Activated CD8-positive, alpha-beta memory T cell treated with anti-CD3 and anti-CD28 coated beads for 48 hours (primary cell): ENCODE measurements at regions not wholly inside any gene's neighbourhood (a gene's known extent, or its start where the extent isn't known, plus 50 kb on each side); places are given as distances from the start of the nearest gene placed in this dataset.
"Not testable (repeated sequence)": the region's sequence is repeated elsewhere in the genome, so short reads cannot be mapped to it uniquely, and the experiment has no call there.

ENCODE experiments used
- DNase-seq, 3 experiments: peaks; one replicate each; pipeline ENCODE4 v3.0.0-alpha.2; 2020; ENCODE audit warnings: low read depth in 2 of 3, low spot score in 2 of 3

DNA sequence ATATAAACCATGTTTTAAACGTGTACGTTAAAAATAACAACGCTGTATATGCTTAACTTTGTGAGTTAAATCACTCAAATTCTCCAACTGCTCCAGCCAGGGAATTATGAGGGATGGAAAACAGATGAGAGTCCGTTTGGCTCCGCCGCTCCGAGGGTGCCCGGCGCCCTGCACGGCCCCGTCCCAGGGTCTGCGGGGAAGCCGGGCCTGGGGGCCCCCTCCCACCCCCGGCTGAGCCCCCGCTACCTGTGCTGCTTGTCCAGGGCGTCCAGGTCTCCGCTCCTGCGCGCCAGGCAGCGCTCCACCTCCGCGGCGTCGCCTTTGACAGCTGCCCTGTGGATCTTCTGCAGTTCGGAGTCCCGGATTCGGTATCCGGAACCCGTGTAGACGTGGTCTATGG lies 415.5 kb downstream of the FOXD4L4 start:
- DNase-seq, result not testable (repeated sequence)

DNA sequence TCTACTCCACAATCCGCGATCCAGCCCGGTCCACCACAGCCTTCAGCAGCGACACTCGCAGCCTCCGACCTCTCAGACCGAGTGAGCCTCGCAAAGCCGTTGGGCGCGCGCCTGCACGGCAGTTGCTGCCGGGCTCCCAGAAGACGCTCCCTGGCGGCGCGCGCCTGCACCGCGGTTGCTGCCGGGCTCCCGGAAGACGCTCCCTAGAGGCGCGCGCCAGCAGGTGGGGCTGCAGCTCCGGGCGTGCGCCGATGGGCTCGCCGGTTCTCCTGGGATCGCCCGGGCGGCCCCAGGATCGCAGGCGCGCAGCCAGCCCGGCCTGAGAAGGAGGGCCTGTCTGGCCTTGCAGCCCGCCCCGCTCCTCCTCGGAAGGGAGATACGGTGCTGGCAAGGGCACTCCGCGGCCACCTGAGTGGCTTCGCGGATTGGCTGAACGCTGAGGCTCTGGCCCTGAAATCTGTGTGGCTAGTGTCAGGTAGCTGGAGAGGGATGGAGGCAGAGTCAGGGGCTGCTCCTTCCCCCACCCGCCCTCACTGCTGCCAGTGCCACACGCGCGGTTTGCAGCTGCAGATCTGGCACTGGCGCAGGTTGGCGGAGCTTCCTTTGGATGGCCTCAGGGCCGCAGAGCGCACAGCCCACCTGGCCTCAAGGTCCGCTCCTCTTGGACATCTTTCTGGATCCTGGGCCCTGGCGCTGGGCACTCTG lies 416.2 kb downstream of the FOXD4L4 start:
- peak in 1 of 3 experiments; percentile 2 for DNase-seq

DNA sequence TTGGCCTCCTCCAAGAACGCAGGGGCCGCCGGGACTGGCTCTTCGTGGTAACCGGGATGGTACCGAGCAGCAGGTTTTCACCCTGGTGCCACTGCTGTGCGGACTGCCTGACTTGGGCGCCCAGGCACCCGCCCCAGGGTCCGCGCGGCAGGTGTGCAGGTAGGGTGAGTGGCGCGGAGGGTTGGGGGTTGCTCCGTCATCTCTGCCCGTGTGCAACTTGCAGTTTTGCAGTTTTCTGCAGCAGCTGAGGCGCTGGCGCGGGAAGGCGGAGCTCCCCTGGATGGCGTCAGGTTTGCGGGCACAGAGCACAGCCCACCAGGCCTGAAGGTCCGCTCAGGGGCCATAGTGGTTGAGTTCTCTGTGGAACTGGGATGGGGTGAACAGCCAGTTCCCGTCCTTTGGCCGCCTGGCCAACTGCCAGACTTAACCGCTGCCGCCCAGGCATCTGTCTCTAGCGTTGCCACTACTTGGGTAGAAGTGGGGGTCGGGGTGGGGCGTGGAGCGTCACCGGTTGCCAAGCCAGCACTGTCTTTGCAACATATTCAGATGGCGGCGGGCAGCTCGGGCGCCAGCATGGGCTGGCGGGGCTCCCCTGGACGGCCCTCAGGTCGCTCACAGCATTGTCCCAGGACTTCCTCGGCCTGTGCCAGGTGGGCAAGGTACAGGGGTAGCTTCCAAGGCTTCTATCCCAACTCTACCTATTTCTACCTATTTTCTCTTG lies 417.2 kb downstream of the FOXD4L4 start:
- not testable (repeated sequence) for DNase-seq

DNA sequence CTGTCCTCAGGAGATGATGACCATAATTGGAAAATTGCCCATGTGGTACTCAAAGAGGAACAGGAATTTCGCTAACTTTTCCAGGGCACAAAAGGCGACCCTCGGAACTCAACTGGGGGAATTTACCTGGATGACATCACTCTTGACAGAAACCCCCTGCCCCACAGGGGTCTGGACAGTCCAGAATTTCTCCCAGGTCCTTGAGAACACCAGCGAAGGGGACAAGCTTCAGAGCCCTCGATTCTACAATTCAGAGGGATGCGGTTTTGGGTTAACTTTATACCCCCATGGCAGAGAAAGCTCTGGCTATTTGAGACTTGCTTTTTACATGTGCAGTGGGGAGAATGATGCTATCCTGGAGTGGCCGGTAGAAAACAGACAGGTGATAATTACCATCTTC lies 445.4 kb downstream of the FOXD4L4 start:
- DNase-seq, result not testable (repeated sequence)

DNA sequence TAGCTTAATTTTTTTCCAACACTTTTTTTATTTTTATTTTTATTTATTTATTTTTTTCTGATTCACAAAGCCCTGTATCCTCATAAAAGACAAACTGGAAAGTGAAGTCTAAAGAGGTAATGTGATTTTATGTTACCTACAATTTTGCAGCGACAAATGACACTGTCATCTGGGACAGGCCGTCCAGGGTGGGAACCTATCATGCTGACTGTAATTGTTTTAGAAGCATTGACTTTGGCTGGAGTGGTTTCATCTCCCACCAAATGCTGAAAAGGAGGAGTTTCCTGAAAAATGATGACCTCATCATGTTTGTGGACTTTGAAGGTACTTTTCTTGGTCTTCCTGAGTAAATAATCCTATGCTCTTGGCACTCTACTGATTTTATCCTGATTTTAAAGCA lies 446.7 kb downstream of the FOXD4L4 start:
- not testable (repeated sequence) for DNase-seq

DNA sequence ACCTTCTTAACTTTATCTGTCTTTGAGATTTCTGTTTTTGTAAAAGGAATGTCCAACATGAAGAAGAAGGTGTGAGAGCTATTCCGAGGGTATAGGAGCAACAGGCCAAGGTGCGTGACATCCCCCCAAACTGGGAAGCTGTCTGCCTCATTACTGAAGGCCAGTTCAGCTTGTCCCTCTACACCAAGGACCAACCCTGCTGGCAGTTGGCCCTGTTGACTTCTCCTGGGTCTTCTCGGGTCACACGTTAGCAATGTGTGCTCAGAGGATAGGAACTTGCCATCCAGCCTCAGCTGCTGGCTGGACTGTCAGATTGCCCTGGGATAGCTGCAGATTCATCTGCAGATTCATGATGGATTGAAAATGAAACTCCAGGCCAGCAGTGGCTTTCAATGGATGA lies 460.3 kb downstream of the FOXD4L4 start:
- not testable (repeated sequence) for DNase-seq

DNA sequence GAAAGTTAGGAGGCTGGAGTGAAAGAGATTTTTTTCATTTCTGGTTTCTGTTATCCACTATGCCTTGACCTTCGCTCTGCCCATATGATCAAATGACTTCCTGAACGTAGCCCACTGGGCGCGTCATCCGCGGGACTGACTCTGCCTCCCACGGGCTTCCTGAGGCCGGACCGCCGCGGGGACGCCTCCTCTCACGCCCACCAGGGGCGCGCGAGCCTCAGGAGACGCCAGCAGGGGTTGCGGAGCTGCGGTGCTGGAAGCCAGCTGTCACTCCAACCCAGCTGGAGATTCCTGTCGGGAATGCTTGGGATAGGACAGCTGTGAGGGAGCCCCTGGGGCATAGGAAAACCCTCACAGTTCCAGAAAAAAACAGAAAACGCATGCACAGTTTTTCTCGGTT lies 461.5 kb downstream of the FOXD4L4 start:
- DNase-seq, result not testable (repeated sequence)

DNA sequence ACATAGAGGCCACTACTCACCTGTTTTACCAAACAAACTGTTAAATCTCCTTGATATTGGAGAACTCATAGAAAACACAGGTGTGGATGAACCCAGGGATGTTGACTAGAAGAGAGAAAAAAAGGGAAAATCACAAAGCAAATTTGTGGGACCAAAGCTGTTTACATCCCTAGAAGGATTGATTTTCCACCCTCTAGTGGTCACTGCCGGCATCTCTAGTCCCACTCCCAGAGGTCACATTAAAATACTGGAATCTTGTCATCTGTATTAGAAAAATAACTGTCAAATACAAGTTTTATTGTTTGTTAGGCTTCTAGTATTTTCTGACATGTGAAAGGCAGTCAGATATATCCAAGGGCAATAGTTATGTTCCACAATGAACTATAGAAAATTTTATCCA lies 469.7 kb downstream of the FOXD4L4 start:
- DNase-seq, result not testable (repeated sequence)

DNA sequence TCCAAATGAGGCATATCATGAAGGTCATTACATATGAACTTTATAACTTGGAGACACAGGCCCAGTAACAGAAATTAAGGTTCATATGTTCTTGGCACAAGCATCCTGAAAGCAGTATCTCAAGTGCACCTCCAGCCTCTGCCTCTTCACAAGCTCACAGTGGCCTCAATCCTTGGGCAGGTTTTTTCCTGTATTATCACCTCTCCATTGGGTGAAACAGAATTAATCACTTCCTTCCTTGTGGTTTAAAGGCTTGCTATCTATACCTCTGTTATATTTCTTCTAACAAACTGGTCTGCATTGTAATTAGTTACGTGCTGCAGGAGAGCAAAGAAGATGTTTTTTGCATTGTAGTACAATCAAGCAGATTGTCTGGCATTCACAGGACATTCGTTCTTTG lies 471.0 kb downstream of the FOXD4L4 start:
- not testable (repeated sequence) for DNase-seq

DNA sequence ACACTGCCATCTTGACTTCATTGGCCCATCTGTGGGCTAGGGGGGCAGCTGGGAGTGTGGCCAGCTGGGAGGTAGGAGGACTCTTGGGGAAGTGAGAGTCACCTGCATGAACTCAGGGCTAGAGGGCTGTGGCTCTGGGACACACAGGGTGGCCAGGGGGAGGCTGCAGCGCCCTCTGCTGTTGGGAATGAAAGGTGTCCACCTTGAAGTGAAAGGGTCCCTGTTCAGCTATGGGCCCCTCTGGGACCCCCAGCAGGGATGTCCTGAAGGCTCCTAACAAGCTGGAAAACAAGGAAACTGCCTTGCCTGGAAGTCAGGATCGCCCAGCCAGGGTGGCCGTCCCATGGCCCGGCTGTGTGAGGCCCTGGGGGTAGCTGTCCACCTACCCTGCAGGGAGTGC lies 507.8 kb downstream of the FOXD4L4 start:
- DNase-seq, result not testable (repeated sequence)

DNA sequence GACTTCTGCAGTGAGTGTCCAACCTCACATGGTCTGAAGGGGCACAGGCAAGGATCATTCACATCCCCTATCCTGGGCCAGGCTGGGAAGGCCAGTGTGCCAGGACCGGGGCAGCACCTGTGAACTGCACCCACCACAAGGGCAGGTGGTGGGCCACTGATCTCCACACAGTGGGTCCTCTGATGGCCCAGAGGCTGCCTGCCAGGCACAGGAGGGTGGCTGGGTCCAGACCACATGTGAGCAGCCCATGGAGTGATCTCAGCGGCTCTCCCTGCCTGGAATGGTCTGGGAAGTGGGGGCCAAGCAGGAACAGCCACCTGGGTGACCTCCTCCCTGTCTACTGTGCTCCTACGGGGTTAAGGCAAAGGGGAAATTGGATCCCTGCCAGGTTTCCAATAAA lies 508.5 kb downstream of the FOXD4L4 start:
- DNase-seq, result not testable (repeated sequence)

DNA sequence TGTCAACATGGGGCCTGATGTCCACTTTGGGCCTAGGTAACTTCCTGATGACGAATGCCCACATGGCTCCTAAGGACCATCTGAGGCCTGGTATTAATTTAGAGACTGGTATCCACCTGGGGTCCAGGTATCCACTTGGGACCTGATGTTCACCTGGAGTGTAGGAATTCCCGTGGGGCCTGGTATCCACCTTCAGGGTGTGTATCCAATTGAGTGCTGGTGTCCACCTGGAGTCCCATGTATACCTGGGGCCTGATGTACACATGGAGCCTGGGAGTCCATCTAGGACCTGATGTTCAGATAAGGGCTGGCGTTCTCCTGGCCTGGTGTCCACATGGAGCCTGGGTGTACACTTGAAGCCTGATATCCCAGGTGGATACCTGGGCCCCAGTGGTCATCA lies 520.6 kb downstream of the FOXD4L4 start:
- DNase-seq, result not testable (repeated sequence)

DNA sequence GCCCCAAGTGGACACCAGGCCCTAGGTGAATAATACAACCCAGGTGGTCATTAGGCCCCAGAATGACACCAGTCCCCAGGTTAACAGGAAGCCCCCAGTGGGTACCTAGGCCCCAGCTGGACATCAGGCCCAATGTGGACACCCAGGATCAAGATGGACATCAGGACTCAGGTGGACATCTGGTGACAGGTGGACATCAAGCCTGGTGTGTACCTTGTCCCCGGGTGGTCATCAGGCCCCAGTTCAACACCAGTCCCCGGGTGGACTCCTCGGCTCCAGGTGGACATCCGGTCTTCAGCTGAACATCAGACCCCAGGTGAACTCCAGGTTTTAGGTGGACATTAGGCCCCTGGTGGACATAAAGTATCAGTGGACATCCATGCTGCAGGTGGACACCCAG lies 524.6 kb downstream of the FOXD4L4 start:
- not testable (repeated sequence) for DNase-seq

DNA sequence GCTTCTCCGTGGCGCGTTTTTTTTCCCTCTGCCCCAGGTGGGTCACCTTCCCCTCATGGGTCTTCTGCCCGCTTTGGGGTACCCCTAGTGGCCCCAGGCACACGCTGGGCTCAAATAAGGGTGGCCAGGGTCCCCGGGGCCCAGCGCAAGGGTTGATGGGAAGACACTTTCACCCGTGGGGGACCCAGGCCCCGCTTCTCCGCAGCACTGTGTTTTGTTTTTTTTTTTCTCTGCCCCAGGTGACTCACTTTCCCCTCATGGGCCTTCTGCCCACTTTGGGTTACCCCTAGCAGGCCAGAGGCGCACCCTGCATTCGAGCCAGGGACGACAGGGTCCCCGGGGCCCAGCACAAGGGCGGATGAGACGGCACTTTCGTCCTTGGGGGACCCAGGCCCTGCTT lies 526.7 kb downstream of the FOXD4L4 start:
- DNase-seq, result not testable (repeated sequence)

DNA sequence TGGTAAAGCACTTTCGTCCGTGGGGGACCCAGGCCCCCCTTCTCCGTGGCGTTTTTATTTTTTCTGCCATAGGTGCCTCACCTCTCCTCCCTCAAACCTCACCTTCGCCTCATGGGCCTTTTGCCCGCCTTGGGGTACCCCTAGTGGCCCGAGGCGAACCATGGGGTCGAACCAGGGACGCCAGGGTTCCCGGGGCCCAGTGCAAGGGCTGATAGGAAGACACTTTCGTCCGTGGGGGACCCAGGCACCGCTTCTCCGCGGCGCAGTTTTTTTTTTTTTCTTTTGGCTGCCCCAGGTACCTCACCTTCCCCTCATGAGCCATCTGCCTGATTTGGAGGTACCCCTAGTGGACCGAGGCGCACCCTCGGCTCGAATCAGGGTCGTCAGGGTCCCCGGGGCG lies 527.8 kb downstream of the FOXD4L4 start:
- DNase-seq, result not testable (repeated sequence)

DNA sequence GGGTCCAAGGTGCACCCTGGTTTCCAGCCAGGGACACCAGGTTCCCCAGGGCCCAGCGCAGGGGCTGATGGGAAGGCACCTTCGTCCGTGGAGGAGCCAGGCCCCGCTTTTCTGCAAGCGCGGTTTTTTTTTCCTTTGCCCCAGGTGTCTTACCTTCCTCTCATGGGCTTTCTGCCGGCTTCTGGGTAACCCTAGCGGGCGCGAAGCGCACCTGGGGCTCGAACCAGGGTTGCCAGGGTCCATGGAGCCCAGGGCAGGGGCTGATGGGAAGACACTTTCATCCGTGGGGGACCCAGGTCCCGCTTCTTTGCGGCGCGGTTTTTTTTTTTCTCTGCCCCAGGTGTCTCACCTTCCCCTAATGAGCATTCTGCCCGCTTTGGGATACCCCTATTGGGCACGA lies 529.3 kb downstream of the FOXD4L4 start:
- not testable (repeated sequence) for DNase-seq

DNA sequence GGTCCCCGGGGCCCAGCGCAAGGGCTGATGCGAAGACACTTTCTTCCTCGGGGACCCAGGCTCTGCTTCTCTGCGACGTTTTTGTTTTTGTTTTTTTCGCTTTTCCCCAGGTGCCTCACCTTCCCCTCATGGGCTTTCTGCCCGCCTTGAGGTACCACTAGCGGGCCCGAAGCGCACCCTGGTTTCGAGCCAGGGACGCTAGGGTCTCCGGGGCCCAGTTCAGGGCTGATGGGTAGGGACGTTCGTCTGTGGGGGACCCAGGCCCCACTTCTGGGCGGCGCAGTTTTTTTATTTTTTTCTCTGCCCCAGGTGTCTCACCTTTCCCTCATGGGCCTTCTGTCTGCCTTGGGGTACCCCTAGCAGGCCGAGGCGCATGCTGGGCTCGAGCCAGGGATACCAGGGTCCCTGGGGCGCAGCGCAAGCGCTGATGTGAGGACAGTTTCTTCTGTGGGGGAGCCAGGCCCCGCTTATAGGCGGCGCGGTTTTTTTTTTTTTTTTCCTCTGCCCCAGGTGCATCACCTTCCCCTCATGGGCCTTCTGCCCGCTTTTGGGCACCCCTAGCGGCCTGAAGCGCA lies 530.0 kb downstream of the FOXD4L4 start:
- DNase-seq, result not testable (repeated sequence)

DNA sequence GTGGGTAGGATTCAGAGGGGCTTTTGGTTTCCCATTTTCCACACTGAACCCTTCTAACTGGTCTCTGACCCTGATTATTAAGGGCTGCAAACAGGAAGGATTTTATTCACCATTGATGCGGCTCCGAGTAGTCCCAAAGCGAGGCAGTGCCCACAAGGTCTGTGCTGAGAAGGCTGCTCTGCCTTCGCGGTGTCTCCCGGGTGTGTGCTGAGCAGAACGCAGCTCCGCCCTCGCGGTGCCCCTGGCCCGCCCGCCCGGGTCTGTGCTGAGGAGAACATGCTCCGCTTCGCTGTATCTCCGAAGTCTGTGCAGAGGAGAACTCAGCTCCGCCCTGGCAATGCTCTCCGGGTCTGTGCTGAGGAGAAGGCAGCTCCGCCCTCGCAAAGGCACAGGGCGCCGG lies 530.7 kb downstream of the FOXD4L4 start:
- not testable (repeated sequence) for DNase-seq

DNA sequence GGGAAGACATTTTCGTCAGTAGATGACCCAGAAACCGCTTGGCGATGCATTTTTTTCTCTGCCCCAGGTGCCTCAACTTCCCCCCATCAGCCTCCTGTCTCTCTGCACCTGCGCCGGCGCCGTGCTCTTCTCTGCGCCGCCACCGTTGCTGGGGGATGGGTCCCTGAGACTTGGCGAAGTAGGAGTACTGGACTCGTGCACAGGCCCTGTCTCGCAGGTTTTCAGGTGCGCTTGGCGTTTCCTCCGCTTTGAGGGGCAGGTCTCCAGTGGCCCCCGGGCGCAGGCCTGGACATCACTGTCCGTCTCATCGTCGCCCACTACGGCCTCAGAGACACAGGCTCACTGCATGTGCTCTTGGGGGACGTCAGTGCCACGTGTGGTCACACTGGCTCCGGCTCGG lies 532.1 kb downstream of the FOXD4L4 start:
- not testable (repeated sequence) for DNase-seq

DNA sequence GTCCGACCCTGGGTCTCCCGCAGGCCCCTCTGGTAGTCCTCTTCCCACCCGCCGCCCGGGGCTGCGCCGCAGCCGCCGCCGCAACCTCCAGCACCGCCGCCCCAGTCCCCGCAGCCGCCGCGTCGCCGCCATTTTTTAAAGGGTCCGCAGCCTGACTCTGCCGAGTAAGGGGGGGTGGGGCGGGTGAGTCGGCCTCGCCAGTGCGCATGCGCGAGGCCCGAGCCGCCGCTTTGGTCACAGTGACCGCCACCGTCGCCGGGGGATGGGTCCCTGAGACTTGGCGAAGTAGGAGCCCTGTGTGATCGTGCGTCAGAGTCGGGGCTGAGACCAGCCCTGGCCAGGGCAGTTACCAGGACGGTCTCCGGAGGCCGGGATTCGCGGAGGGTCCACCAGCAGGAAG lies 532.8 kb downstream of the FOXD4L4 start:
- peak; percentile 40 to 60 (median 51) for DNase-seq

DNA sequence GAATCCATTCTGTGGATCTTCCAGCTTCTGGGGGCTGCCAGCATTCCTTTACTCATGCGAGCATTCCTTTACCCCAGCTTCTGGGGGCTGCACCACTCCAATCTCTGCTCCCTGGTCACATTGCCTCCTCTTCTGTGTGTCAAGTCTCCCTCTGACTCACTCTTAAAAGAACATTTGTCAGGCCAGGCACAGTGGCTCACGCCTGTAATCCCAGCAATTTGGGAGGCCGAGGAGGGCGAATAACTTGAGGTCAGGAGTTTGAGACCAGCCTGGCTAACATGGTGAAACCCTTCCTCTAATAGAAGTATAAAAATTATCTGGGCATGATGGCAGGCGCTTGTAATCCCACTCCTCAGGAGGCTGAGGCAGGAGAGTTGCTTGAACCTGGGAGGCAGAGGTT lies 541.9 kb downstream of the FOXD4L4 start:
- not testable (repeated sequence) for DNase-seq
